GM23338 (cell line): ENCODE measurements at regions not wholly inside any gene's neighbourhood (a gene's known extent, or its start where the extent isn't known, plus 50 kb on each side); places are given as distances from the start of the nearest gene placed in this dataset.

ENCODE experiments used
- ATAC-seq: fragments of 200-7000 bp; cut with Tn5 transposase; 3 replicates; pipeline ENCODE4 v1.9.1; 2020
- DNase-seq: peaks from one replicate; pipeline ENCODE4 v3.0.0-alpha.2; 2015; ENCODE audit warnings: low spot score
- H2AFZ ChIP-seq: fragments of 200-600 bp; sonication (generic); 2 replicates; pipeline ENCODE4 v1.8.0; 2016; ENCODE audit warnings: antibody characterized with exemption, mild to moderate bottlenecking, moderate library complexity
- H3F3A ChIP-seq: fragments of 200-600 bp; sonication (generic); replicated peaks from 2 replicates; pipeline ENCODE4 v1.8.0; 2017; ENCODE audit warnings: antibody characterized with exemption, mixed run types, low read depth
- H3K27ac ChIP-seq: fragments of 200-600 bp; sonication (generic); 2 replicates; pipeline ENCODE4 v1.6.1; 2016; ENCODE audit warnings: low read depth
- H3K27me3 ChIP-seq: fragments of 200-600 bp; sonication (generic); 2 replicates; pipeline ENCODE4 v1.8.0; 2016; ENCODE audit warnings: mild to moderate bottlenecking, mixed run types, moderate library complexity; ENCODE audit not compliant: insufficient read depth
- H3K36me3 ChIP-seq: fragments of 200-600 bp; sonication (generic); 2 replicates; pipeline ENCODE4 v1.8.0; 2016; ENCODE audit warnings: mild to moderate bottlenecking; ENCODE audit not compliant: insufficient read depth
- H3K4me1 ChIP-seq: fragments of 200-600 bp; sonication (generic); 2 replicates; pipeline ENCODE4 v1.8.0; 2016; ENCODE audit warnings: mild to moderate bottlenecking, moderate library complexity; ENCODE audit not compliant: insufficient read depth
- H3K4me2 ChIP-seq: fragments of 200-600 bp; sonication (generic); 2 replicates; pipeline ENCODE4 v1.7.1; 2017; ENCODE audit warnings: mixed run types
- H3K4me3 ChIP-seq: fragments of 200-600 bp; sonication (generic); 2 replicates; pipeline ENCODE4 v1.6.1; 2016; ENCODE audit warnings: mixed run types
- H3K79me2 ChIP-seq: fragments of 200-600 bp; sonication (generic); replicated peaks from 2 replicates; pipeline ENCODE4 v1.8.0; 2017; ENCODE audit warnings: mild to moderate bottlenecking; ENCODE audit not compliant: insufficient read depth
- H3K9me2 ChIP-seq: fragments of 200-600 bp; sonication (generic); 2 replicates; pipeline ENCODE4 v1.8.0; 2017; ENCODE audit not compliant: insufficient read depth
- H4K20me1 ChIP-seq: fragments of 200-600 bp; sonication (generic); replicated peaks from 2 replicates; pipeline ENCODE4 v1.8.0; 2017; ENCODE audit warnings: mild to moderate bottlenecking; ENCODE audit not compliant: insufficient read depth
- H3K27ac Mint-ChIP-seq: 2 replicates; pipeline ENCODE4 v1.8.0; 2020; ENCODE audit warnings: inconsistent platforms, mild to moderate bottlenecking, moderate library complexity, mixed read lengths
- H3K27me3 Mint-ChIP-seq: 3 replicates; pipeline ENCODE4 v1.8.0; 2022; ENCODE audit warnings: low read depth, mild to moderate bottlenecking, moderate library complexity, mixed read lengths, inconsistent platforms; ENCODE audit not compliant: insufficient read depth, poor library complexity
- H3K36me3 Mint-ChIP-seq: 3 replicates; pipeline ENCODE4 v1.8.0; 2021; ENCODE audit warnings: low read depth, mild to moderate bottlenecking, inconsistent platforms, moderate library complexity, mixed read lengths
- H3K4me1 Mint-ChIP-seq: 3 replicates; pipeline ENCODE4 v1.8.0; 2020; ENCODE audit warnings: mild to moderate bottlenecking, inconsistent platforms, mixed read lengths
- H3K4me3 Mint-ChIP-seq: 3 replicates; pipeline ENCODE4 v1.8.0; 2021; ENCODE audit warnings: moderate library complexity, mild to moderate bottlenecking, inconsistent platforms, mixed read lengths
- H3K9me3 Mint-ChIP-seq: 3 replicates; pipeline ENCODE4 v1.8.0; 2020; ENCODE audit warnings: moderate library complexity, mild to moderate bottlenecking, inconsistent platforms, mixed read lengths
- CREB1 ChIP-seq: fragments of 250-450 bp; sonication (Bioruptor Pico); IDR thresholded peaks from 2 replicates; pipeline ENCODE4 v1.5.0; 2020; ENCODE audit warnings: low read depth, mild to moderate bottlenecking, moderate library complexity
- EZH2 ChIP-seq: fragments of 200-600 bp; sonication (generic); IDR thresholded peaks from one replicate; pipeline ENCODE4 v1.8.0; 2017; ENCODE audit warnings: antibody characterized with exemption, mild to moderate bottlenecking, low read depth; ENCODE audit not compliant: unreplicated experiment
- EZH2phosphoT487 ChIP-seq: fragments of 200-600 bp; sonication (generic); IDR thresholded peaks from one replicate; pipeline ENCODE4 v1.8.1; 2018; ENCODE audit warnings: antibody characterized with exemption; ENCODE audit not compliant: unreplicated experiment
- JUNB ChIP-seq: IDR thresholded peaks from one replicate; pipeline ENCODE4 v1.6.1; 2016; ENCODE audit warnings: antibody characterized with exemption; ENCODE audit not compliant: unreplicated experiment
- NANOG ChIP-seq: IDR thresholded peaks from 2 replicates; pipeline ENCODE4 v1.6.1; 2016; ENCODE audit warnings: antibody characterized with exemption, borderline replicate concordance
- POLR2AphosphoS5 ChIP-seq: IDR thresholded peaks from 2 replicates; pipeline ENCODE4 v1.6.1; 2016; ENCODE audit warnings: antibody characterized with exemption, low read depth
- STAT1 ChIP-seq: IDR thresholded peaks from one replicate; pipeline ENCODE4 v1.6.1; 2016; ENCODE audit warnings: antibody characterized with exemption; ENCODE audit not compliant: unreplicated experiment
- ZNF114 ChIP-seq: fragments of 250-450 bp; sonication (Bioruptor Pico); IDR thresholded peaks from 2 replicates; pipeline ENCODE4 v1.5.0; 2020; ENCODE audit warnings: mild to moderate bottlenecking, moderate library complexity
- ZNF331 ChIP-seq: fragments of 250-450 bp; sonication (Bioruptor Pico); IDR thresholded peaks from 2 replicates; pipeline ENCODE4 v1.5.0; 2020; ENCODE audit warnings: low read depth, mild to moderate bottlenecking, moderate library complexity
- TF ChIP-seq, protein P1 (sequence below): IDR thresholded peaks from 2 replicates; pipeline ENCODE4 v1.6.1; 2016; ENCODE audit warnings: antibody characterized with exemption
- TF ChIP-seq, protein P2 (sequence below): fragments of 250-450 bp; sonication (Bioruptor Pico); IDR thresholded peaks from 2 replicates; pipeline ENCODE4 v1.5.0; 2020; ENCODE audit warnings: mild to moderate bottlenecking, moderate library complexity
- TF ChIP-seq, protein P3 (sequence below), 2 experiments: fragments of 200-600 bp in 1 of 2; sonication (generic) in 1 of 2; conservative IDR thresholded peaks; 2 replicates each; pipeline versions ENCODE4 v1.5.1 to v1.6.1; 2016 to 2017; ENCODE audit warnings: antibody characterized with exemption in 2 of 2, low read depth in 2 of 2, mild to moderate bottlenecking in 2 of 2, moderate library complexity in 1 of 2
- TF ChIP-seq, protein P4 (sequence below): IDR thresholded peaks from one replicate; pipeline ENCODE4 v1.6.1; 2018; ENCODE audit warnings: antibody characterized with exemption; ENCODE audit not compliant: unreplicated experiment

DNA sequence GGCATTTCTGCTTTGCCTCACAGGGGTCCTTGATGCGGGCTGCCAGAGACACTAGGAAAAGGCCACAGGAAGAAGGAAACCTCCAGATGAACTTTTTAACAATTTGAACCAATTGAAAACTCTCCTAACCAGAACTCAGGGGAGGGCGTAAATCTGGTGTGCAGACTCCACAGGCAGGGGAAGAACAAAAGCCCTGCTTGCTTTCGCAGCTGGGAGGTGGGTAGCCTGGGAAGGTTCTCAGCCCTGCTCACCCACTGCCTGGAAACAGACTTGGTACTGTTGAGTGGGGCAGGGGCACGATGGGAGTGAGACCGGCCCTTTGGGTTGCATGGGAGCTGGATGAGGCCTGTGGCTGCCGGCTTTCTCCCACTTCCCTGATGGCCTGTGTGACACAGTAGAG is 237.8 kb upstream of the TLE4 start:
- Histone ChIP-seq H3K4me2 (no peak overlapping the region), H4K20me1 (no peaks in the 10 kb centered on the region), H3K4me3 (no peak overlapping the region), H3F3A (no peaks in the 10 kb centered on the region), H3K27me3 (no peaks in the 10 kb centered on the region), H2AFZ (peak overlapping the region; percentile 24; the same call in 1 of the 2 replicates), H3K36me3 (no peaks in the 10 kb centered on the region), H3K4me1 (no peaks in the 10 kb centered on the region), H3K27ac (no peak overlapping the region), H3K9me2 (no peaks in the 10 kb centered on the region), H3K79me2 (no peaks in the 10 kb centered on the region)
- Mint-ChIP-seq H3K27me3 (no peaks in the 10 kb centered on the region), H3K4me1 (peaks cover 5% of the 10 kb centered on the region; the same call in 2 of the 3 replicates), H3K27ac (no peak overlapping the region), H3K4me3 (no peak overlapping the region), H3K36me3 (peaks cover 8% of the 10 kb centered on the region), H3K9me3 (peaks cover 11% of the 10 kb centered on the region; the same call in 2 of the 3 replicates)
- ATAC-seq (peak; percentile 53; the same call in 2 of the 3 replicates), DNase-seq (no peak)
- TF ChIP-seq ZNF114 (CRISPR knock-in tag) = no peak
- no peak for TF ChIP-seq ZNF331 (CRISPR knock-in tag)
- TF ChIP-seq EZH2 = no peak
- no peak for TF ChIP-seq CREB1 (CRISPR knock-in tag)
- no peak for TF ChIP-seq EZH2phosphoT487
- TF ChIP-seq POLR2AphosphoS5 = no peak
- TF ChIP-seq STAT1 = no peak
- TF ChIP-seq, protein P1, sequence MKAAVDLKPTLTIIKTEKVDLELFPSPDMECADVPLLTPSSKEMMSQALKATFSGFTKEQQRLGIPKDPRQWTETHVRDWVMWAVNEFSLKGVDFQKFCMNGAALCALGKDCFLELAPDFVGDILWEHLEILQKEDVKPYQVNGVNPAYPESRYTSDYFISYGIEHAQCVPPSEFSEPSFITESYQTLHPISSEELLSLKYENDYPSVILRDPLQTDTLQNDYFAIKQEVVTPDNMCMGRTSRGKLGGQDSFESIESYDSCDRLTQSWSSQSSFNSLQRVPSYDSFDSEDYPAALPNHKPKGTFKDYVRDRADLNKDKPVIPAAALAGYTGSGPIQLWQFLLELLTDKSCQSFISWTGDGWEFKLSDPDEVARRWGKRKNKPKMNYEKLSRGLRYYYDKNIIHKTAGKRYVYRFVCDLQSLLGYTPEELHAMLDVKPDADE = no peak
- TF ChIP-seq, protein P2, sequence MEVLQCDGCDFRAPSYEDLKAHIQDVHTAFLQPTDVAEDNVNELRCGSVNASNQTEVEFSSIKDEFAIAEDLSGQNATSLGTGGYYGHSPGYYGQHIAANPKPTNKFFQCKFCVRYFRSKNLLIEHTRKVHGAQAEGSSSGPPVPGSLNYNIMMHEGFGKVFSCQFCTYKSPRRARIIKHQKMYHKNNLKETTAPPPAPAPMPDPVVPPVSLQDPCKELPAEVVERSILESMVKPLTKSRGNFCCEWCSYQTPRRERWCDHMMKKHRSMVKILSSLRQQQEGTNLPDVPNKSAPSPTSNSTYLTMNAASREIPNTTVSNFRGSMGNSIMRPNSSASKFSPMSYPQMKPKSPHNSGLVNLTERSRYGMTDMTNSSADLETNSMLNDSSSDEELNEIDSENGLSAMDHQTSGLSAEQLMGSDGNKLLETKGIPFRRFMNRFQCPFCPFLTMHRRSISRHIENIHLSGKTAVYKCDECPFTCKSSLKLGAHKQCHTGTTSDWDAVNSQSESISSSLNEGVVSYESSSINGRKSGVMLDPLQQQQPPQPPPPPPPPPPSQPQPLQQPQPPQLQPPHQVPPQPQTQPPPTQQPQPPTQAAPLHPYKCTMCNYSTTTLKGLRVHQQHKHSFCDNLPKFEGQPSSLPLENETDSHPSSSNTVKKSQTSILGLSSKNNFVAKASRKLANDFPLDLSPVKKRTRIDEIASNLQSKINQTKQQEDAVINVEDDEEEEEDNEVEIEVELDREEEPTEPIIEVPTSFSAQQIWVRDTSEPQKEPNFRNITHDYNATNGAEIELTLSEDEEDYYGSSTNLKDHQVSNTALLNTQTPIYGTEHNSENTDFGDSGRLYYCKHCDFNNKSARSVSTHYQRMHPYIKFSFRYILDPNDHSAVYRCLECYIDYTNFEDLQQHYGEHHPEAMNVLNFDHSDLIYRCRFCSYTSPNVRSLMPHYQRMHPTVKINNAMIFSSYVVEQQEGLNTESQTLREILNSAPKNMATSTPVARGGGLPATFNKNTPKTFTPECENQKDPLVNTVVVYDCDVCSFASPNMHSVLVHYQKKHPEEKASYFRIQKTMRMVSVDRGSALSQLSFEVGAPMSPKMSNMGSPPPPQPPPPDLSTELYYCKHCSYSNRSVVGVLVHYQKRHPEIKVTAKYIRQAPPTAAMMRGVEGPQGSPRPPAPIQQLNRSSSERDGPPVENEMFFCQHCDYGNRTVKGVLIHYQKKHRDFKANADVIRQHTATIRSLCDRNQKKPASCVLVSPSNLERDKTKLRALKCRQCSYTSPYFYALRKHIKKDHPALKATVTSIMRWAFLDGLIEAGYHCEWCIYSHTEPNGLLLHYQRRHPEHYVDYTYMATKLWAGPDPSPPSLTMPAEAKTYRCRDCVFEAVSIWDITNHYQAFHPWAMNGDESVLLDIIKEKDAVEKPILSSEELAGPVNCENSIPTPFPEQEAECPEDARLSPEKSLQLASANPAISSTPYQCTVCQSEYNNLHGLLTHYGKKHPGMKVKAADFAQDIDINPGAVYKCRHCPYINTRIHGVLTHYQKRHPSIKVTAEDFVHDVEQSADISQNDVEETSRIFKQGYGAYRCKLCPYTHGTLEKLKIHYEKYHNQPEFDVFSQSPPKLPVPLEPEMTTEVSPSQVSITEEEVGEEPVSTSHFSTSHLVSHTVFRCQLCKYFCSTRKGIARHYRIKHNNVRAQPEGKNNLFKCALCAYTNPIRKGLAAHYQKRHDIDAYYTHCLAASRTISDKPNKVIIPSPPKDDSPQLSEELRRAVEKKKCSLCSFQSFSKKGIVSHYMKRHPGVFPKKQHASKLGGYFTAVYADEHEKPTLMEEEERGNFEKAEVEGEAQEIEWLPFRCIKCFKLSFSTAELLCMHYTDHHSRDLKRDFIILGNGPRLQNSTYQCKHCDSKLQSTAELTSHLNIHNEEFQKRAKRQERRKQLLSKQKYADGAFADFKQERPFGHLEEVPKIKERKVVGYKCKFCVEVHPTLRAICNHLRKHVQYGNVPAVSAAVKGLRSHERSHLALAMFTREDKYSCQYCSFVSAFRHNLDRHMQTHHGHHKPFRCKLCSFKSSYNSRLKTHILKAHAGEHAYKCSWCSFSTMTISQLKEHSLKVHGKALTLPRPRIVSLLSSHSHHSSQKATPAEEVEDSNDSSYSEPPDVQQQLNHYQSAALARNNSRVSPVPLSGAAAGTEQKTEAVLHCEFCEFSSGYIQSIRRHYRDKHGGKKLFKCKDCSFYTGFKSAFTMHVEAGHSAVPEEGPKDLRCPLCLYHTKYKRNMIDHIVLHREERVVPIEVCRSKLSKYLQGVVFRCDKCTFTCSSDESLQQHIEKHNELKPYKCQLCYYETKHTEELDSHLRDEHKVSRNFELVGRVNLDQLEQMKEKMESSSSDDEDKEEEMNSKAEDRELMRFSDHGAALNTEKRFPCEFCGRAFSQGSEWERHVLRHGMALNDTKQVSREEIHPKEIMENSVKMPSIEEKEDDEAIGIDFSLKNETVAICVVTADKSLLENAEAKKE = no peak
- TF ChIP-seq NANOG = no peak
- TF ChIP-seq, protein P3, sequence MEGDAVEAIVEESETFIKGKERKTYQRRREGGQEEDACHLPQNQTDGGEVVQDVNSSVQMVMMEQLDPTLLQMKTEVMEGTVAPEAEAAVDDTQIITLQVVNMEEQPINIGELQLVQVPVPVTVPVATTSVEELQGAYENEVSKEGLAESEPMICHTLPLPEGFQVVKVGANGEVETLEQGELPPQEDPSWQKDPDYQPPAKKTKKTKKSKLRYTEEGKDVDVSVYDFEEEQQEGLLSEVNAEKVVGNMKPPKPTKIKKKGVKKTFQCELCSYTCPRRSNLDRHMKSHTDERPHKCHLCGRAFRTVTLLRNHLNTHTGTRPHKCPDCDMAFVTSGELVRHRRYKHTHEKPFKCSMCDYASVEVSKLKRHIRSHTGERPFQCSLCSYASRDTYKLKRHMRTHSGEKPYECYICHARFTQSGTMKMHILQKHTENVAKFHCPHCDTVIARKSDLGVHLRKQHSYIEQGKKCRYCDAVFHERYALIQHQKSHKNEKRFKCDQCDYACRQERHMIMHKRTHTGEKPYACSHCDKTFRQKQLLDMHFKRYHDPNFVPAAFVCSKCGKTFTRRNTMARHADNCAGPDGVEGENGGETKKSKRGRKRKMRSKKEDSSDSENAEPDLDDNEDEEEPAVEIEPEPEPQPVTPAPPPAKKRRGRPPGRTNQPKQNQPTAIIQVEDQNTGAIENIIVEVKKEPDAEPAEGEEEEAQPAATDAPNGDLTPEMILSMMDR (conservative IDR thresholded peaks at IDR 0.05; ENCODE audit: low read depth in 2 of 2) = no peak
- TF ChIP-seq, protein P4, sequence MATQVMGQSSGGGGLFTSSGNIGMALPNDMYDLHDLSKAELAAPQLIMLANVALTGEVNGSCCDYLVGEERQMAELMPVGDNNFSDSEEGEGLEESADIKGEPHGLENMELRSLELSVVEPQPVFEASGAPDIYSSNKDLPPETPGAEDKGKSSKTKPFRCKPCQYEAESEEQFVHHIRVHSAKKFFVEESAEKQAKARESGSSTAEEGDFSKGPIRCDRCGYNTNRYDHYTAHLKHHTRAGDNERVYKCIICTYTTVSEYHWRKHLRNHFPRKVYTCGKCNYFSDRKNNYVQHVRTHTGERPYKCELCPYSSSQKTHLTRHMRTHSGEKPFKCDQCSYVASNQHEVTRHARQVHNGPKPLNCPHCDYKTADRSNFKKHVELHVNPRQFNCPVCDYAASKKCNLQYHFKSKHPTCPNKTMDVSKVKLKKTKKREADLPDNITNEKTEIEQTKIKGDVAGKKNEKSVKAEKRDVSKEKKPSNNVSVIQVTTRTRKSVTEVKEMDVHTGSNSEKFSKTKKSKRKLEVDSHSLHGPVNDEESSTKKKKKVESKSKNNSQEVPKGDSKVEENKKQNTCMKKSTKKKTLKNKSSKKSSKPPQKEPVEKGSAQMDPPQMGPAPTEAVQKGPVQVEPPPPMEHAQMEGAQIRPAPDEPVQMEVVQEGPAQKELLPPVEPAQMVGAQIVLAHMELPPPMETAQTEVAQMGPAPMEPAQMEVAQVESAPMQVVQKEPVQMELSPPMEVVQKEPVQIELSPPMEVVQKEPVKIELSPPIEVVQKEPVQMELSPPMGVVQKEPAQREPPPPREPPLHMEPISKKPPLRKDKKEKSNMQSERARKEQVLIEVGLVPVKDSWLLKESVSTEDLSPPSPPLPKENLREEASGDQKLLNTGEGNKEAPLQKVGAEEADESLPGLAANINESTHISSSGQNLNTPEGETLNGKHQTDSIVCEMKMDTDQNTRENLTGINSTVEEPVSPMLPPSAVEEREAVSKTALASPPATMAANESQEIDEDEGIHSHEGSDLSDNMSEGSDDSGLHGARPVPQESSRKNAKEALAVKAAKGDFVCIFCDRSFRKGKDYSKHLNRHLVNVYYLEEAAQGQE = no peak
- TF ChIP-seq JUNB = no peak
